ENCODE measurements at regions not wholly inside any gene's neighbourhood (a gene's known extent, or its start where the extent isn't known, plus 50 kb on each side); places are given as distances from the start of the nearest gene placed in this dataset.

DNA sequence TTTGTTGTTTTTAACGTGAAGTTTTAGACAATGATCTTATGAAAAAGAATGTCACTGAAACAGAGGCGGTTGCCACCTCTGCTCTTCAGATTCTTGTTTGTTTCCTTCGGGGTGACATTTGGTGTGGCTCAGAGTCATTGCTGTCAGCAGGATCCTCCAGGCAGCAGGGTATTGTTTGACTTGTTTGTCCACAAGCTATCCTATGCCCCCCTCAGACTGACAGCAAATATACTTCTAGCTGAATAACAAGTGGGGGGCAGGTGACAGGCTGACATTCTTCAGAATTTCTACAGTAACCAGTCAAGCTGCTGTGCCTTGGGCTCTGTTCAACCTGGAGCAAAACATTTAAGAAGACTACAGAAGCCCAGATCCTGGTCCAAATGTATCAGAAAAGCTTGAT, 383.3 kb downstream of the YTHDC2 start:
- TF ChIP-seq TRIM28 (IDR thresholded peaks at IDR 0.05): no peak
- no peak for TF ChIP-seq CBFA2T2 (conservative IDR thresholded peaks at IDR 0.05)
